Hepatocyte (in vitro differentiated cells): ENCODE measurements at regions not wholly inside any gene's neighbourhood (a gene's known extent, or its start where the extent isn't known, plus 50 kb on each side); places are given as distances from the start of the nearest gene placed in this dataset.

Source experiments
- CTCF ChIP-seq: fragments of 200-600 bp; sonication (generic); IDR thresholded peaks from 2 replicates; pipeline ENCODE4 v1.5.1; 2016; ENCODE audit warnings: antibody characterized with exemption, mild to moderate bottlenecking; ENCODE audit not compliant: poor library complexity
- EZH2 ChIP-seq: fragments of 200-600 bp; sonication (generic); IDR thresholded peaks from 2 replicates; pipeline ENCODE4 v1.6.1; 2016; ENCODE audit warnings: antibody characterized with exemption, mild to moderate bottlenecking, borderline replicate concordance

- TF ChIP-seq CTCF, result no peak
- TF ChIP-seq EZH2, result no peak
Observed at GRCh38 chr6:95209074-95209473, 368.3 kb upstream of the MANEA start.
